ENCODE measurements at regions not wholly inside any gene's neighbourhood (a gene's known extent, or its start where the extent isn't known, plus 50 kb on each side); places are given as distances from the start of the nearest gene placed in this dataset.

GRCh38 chr13:22372261-22372660 is 701.4 kb downstream of the FGF9 start:
- Histone ChIP-seq H3K36me3 (ENCODE audit: control insufficient read depth in 2 of 2, extremely low read depth in 1 of 2, insufficient read depth in 2 of 2, low read length in 2 of 2) (no peaks in the 10 kb centered on the region), H2AFZ (ENCODE audit: low read depth, low read length) (no peak overlapping the region), H3K79me2 (ENCODE audit: control insufficient read depth, insufficient read depth, low read length) (no peaks in the 10 kb centered on the region), H3K4me1 (ENCODE audit: control insufficient read depth, extremely low read depth, insufficient read depth, low read length) (no peaks in the 10 kb centered on the region), H3K9me3 (replicated peaks; ENCODE audit: control insufficient read depth, insufficient read depth, low read length) (peaks cover 7% of the 10 kb centered on the region), H3K27ac (ENCODE audit: insufficient read depth, low read depth, low read length) (no peak overlapping the region), H3K9ac (replicated peaks; ENCODE audit: extremely low read depth, insufficient read depth, low read length) (no peak overlapping the region), H3K4me2 (ENCODE audit: insufficient read depth, low read length) (no peak overlapping the region), H3K27me3 (ENCODE audit: control insufficient read depth in 2 of 2, insufficient read depth in 2 of 2, low read length in 2 of 2) (no peaks in the 10 kb centered on the region), H3K4me3 (replicated peaks in 1 of 3; ENCODE audit: insufficient read depth in 1 of 3, low read depth in 1 of 3, low read length in 3 of 3) (no peak overlapping the region), H4K20me1 (replicated peaks; ENCODE audit: control insufficient read depth, extremely low read depth, insufficient read depth, low read length) (no peaks in the 10 kb centered on the region), H3K9me1 (replicated peaks; ENCODE audit: control insufficient read depth, extremely low read depth, insufficient read depth, low read length) (no peaks in the 10 kb centered on the region)
- ChIA-PET CTCF (no interaction called here), POLR2A (no interaction called here)
- intact Hi-C loops (cut with micrococcal nuclease) = no loop called here
- DNase-seq (ENCODE audit: low read depth, low spot score) (no peak), FAIRE-seq (no peak)
- no TSS peak for BruUV-seq (replicated peaks)
- no peak for TF ChIP-seq MYC (IDR thresholded peaks at IDR 0.05; ENCODE audit: low read depth, low read length)
- no peak for TF ChIP-seq JUN (IDR thresholded peaks at IDR 0.05; ENCODE audit: borderline replicate concordance, insufficient read depth, insufficient read length, low read depth)
- TF ChIP-seq EZH2 (IDR thresholded peaks at IDR 0.05; ENCODE audit: borderline replicate concordance, low read depth, low read length, severe bottlenecking) = no peak
- no peak for TF ChIP-seq POLR2A (IDR thresholded peaks at IDR 0.05; ENCODE audit: low read depth, low read length)
- no peak for TF ChIP-seq POLR2AphosphoS5 (IDR thresholded peaks at IDR 0.05; ENCODE audit: insufficient read depth, low read depth, low read length)
- TF ChIP-seq FOS (IDR thresholded peaks at IDR 0.05; ENCODE audit: borderline replicate concordance, insufficient read depth, low read length) = no peak
- TF ChIP-seq MAX (IDR thresholded peaks at IDR 0.05; ENCODE audit: insufficient read depth, insufficient read length) = no peak
- dilution Hi-C loops (cut with MboI; ENCODE audit: extremely low pct_ligation_motif_present, low sequenced_read_pairs) = no loop called here

GRCh38 chr13:22375151-22375550 is 704.3 kb downstream of the FGF9 start:
- Histone ChIP-seq H3K9me3 (replicated peaks; ENCODE audit: control insufficient read depth, insufficient read depth, low read length) (peaks cover 5% of the 10 kb centered on the region), H3K27ac (ENCODE audit: insufficient read depth, low read depth, low read length) (no peak overlapping the region), H3K4me3 (replicated peaks in 1 of 3; ENCODE audit: insufficient read depth in 1 of 3, low read depth in 1 of 3, low read length in 3 of 3) (no peak overlapping the region), H3K79me2 (ENCODE audit: control insufficient read depth, insufficient read depth, low read length) (no peaks in the 10 kb centered on the region), H4K20me1 (replicated peaks; ENCODE audit: control insufficient read depth, extremely low read depth, insufficient read depth, low read length) (no peaks in the 10 kb centered on the region), H3K27me3 (ENCODE audit: control insufficient read depth in 2 of 2, insufficient read depth in 2 of 2, low read length in 2 of 2) (no peaks in the 10 kb centered on the region), H3K36me3 (ENCODE audit: control insufficient read depth in 2 of 2, extremely low read depth in 1 of 2, insufficient read depth in 2 of 2, low read length in 2 of 2) (no peaks in the 10 kb centered on the region), H3K9me1 (replicated peaks; ENCODE audit: control insufficient read depth, extremely low read depth, insufficient read depth, low read length) (no peaks in the 10 kb centered on the region), H2AFZ (ENCODE audit: low read depth, low read length) (no peak overlapping the region), H3K4me1 (ENCODE audit: control insufficient read depth, extremely low read depth, insufficient read depth, low read length) (no peaks in the 10 kb centered on the region), H3K9ac (replicated peaks; ENCODE audit: extremely low read depth, insufficient read depth, low read length) (no peak overlapping the region), H3K4me2 (ENCODE audit: insufficient read depth, low read length) (no peak overlapping the region)
- intact Hi-C loops (cut with micrococcal nuclease) (no loop called here), dilution Hi-C loops (cut with MboI; ENCODE audit: extremely low pct_ligation_motif_present, low sequenced_read_pairs) (no loop called here)
- no peak for DNase-seq (ENCODE audit: low read depth, low spot score)
- POLR2A ChIA-PET = no interaction called here
- CTCF ChIA-PET = no interaction called here
- TF ChIP-seq POLR2A (IDR thresholded peaks at IDR 0.05; ENCODE audit: low read depth, low read length) (no peak), POLR2AphosphoS5 (IDR thresholded peaks at IDR 0.05; ENCODE audit: insufficient read depth, low read depth, low read length) (no peak), MYC (IDR thresholded peaks at IDR 0.05; ENCODE audit: low read depth, low read length) (no peak), MAX (IDR thresholded peaks at IDR 0.05; ENCODE audit: insufficient read depth, insufficient read length) (no peak), GATA2 (IDR thresholded peaks at IDR 0.05; ENCODE audit: insufficient read depth, insufficient read length, low read depth, low read length) (no peak), FOS (IDR thresholded peaks at IDR 0.05; ENCODE audit: borderline replicate concordance, insufficient read depth, low read length) (no peak), CTCF (IDR thresholded peaks at IDR 0.05; ENCODE audit: extremely low read depth in 1 of 2, insufficient read depth in 1 of 2, low read depth in 1 of 2, low read length in 2 of 2) (no peak), EZH2 (IDR thresholded peaks at IDR 0.05; ENCODE audit: borderline replicate concordance, low read depth, low read length, severe bottlenecking) (no peak), JUN (IDR thresholded peaks at IDR 0.05; ENCODE audit: borderline replicate concordance, insufficient read depth, insufficient read length, low read depth) (no peak)
- BruUV-seq (replicated peaks) = no TSS peak
- no peak for FAIRE-seq

All from endothelial cell of umbilical vein (primary cell).